ENCODE measurements at regions not wholly inside any gene's neighbourhood (a gene's known extent, or its start where the extent isn't known, plus 50 kb on each side); places are given as distances from the start of the nearest gene placed in this dataset.
"Not testable (repeated sequence)": the region's sequence is repeated elsewhere in the genome, so short reads cannot be mapped to it uniquely, and the experiment has no call there.

GRCh38 chr18:22705328-22705727 is 227.8 kb upstream of the RBBP8 start (continued):
- TF ChIP-seq, protein P1, sequence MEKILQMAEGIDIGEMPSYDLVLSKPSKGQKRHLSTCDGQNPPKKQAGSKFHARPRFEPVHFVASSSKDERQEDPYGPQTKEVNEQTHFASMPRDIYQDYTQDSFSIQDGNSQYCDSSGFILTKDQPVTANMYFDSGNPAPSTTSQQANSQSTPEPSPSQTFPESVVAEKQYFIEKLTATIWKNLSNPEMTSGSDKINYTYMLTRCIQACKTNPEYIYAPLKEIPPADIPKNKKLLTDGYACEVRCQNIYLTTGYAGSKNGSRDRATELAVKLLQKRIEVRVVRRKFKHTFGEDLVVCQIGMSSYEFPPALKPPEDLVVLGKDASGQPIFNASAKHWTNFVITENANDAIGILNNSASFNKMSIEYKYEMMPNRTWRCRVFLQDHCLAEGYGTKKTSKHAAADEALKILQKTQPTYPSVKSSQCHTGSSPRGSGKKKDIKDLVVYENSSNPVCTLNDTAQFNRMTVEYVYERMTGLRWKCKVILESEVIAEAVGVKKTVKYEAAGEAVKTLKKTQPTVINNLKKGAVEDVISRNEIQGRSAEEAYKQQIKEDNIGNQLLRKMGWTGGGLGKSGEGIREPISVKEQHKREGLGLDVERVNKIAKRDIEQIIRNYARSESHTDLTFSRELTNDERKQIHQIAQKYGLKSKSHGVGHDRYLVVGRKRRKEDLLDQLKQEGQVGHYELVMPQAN (conservative IDR thresholded peaks at IDR 0.05), result no peak
- TF ChIP-seq SKIL (IDR thresholded peaks at IDR 0.05; ENCODE audit: low read depth, poor library complexity, severe bottlenecking), result no peak

DNA sequence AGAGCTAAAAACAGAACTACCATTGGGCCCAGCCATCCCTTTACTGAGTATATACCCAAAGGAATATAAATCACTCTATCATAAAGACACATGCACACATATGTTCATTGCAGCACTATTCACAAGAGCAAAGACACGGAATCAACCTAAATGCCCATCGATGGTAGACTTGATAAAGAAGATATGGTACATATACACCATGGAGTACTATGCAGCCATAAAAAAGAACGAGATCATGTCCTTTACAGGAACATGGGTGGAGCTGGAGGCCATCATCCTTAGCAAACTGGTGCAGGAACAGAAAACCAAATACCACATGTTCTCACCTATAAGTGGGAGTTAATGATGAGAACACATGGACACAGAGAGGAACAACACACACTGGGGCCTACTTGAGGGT is 227.1 kb upstream of the RBBP8 start:
- BruUV-seq (replicated peaks); ATAC-seq; H3K4me3 ChIP-seq; H3K4me2 ChIP-seq (ENCODE audit: control insufficient read depth, insufficient read depth); H3K27ac ChIP-seq (ENCODE audit: control insufficient read depth, insufficient read depth); H2AFZ ChIP-seq (ENCODE audit: control insufficient read depth, low read depth, low read length); H3K9ac ChIP-seq (ENCODE audit: control insufficient read depth, insufficient read depth, low read length); H3K9me3 ChIP-seq (replicated peaks; ENCODE audit: control insufficient read depth, insufficient read depth, low read length); POLR2A ChIA-PET; RAD21 ChIA-PET (ENCODE audit: unreplicated experiment); H3K36me3 ChIP-seq (ENCODE audit: control insufficient read depth in 2 of 2, insufficient read depth in 2 of 2, low read length in 1 of 2); H3K4me1 ChIP-seq (ENCODE audit: control insufficient read depth, insufficient read depth, low read length); FAIRE-seq; DNase-seq (ENCODE audit: low read depth, low spot score); H3K79me2 ChIP-seq (ENCODE audit: control insufficient read depth, insufficient read depth, low read length); H3K27me3 ChIP-seq (replicated peaks in 1 of 2; ENCODE audit: control insufficient read depth in 2 of 2, insufficient read depth in 2 of 2, low read length in 1 of 2); H4K20me1 ChIP-seq (ENCODE audit: control insufficient read depth, insufficient read depth): not testable (repeated sequence)
- in situ Hi-C loops (cut with MboI) (loop anchor here (10.0 to 25.0 kb wide), 6 partner anchors 94 to 1644 kb away; no protein-coding TSS in a partner anchor), intact Hi-C loops (cut with micrococcal nuclease; ENCODE audit: unreplicated experiment) (loop anchor here (10.0 kb wide), 3 partner anchors 711 to 1511 kb away; no protein-coding TSS in a partner anchor)
- CTCF ChIA-PET, result interaction anchor here (0.6 to 3.5 kb wide), 6 partner anchors 8 to 93 kb away, joined by 3 to 18 read pairs (median 8); no protein-coding TSS in a partner anchor
- WGBS (ENCODE audit: insufficient coverage, insufficient replicate concordance, low lambda C conversion rate, missing lambda C conversion rate), result 21% methylated on average over 3 of the region's 3 CpGs
- SMC1A ChIA-PET (ENCODE audit: uncharacterized antibody, unreplicated experiment), result interaction anchor here (0.6 to 1.4 kb wide), 3 partner anchors 17 to 143 kb away, joined by 3 to 4 read pairs (median 3); no protein-coding TSS in a partner anchor

Data from GM12878 (cell line).